ENCODE measurements at regions not wholly inside any gene's neighbourhood (a gene's known extent, or its start where the extent isn't known, plus 50 kb on each side); places are given as distances from the start of the nearest gene placed in this dataset.

- TF ChIP-seq CTCF (conservative IDR thresholded peaks at IDR 0.05; ENCODE audit: low read depth in 2 of 2) (no peak), ZNF331 (CRISPR knock-in tag; IDR thresholded peaks at IDR 0.05; ENCODE audit: low read depth) (no peak), STAT1 (IDR thresholded peaks at IDR 0.05; ENCODE audit: unreplicated experiment) (no peak), EZH2phosphoT487 (IDR thresholded peaks at IDR 0.05; ENCODE audit: unreplicated experiment) (no peak), JUNB (IDR thresholded peaks at IDR 0.05; ENCODE audit: unreplicated experiment) (no peak), POLR2AphosphoS5 (IDR thresholded peaks at IDR 0.05; ENCODE audit: low read depth) (no peak)
These were observed 350.9 kb downstream of the ANKRD30A start (continued) for GRCh38 chr10:37476285-37476684.

GRCh38 chr10:37474645-37475044 is 349.2 kb downstream of the ANKRD30A start:
- H3K79me2 ChIP-seq (replicated peaks; ENCODE audit: insufficient read depth), result no peaks in the 10 kb centered on the region
- no peak overlapping the region for H2AFZ ChIP-seq
- H3K36me3 ChIP-seq (ENCODE audit: insufficient read depth), result no peaks in the 10 kb centered on the region
- Mint-ChIP-seq H3K27ac (no peak overlapping the region), H3K27me3 (ENCODE audit: insufficient read depth, low read depth, poor library complexity) (peaks cover 6% of the 10 kb centered on the region), H3K9me3 (peaks cover 91% of the 10 kb centered on the region), H3K36me3 (ENCODE audit: low read depth) (peaks cover 38% of the 10 kb centered on the region), H3K4me1 (no peaks in the 10 kb centered on the region), H3K4me3 (no peak overlapping the region)
- no peaks in the 10 kb centered on the region for H3K27me3 ChIP-seq (ENCODE audit: insufficient read depth)
- no peak for TF ChIP-seq STAT1 (IDR thresholded peaks at IDR 0.05; ENCODE audit: unreplicated experiment)
- H3F3A ChIP-seq (replicated peaks; ENCODE audit: low read depth), result no peaks in the 10 kb centered on the region
- no peak overlapping the region for H3K4me3 ChIP-seq
- no peaks in the 10 kb centered on the region for H3K4me1 ChIP-seq (ENCODE audit: insufficient read depth)
- DNase-seq (ENCODE audit: low spot score) (no peak), ATAC-seq (no peak)
- H3K27ac ChIP-seq (ENCODE audit: low read depth), result no peak overlapping the region
- no peak overlapping the region for H3K4me2 ChIP-seq
- H4K20me1 ChIP-seq (replicated peaks; ENCODE audit: insufficient read depth), result no peaks in the 10 kb centered on the region
- no peaks in the 10 kb centered on the region for H3K9me2 ChIP-seq (ENCODE audit: insufficient read depth)

GRCh38 chr10:37473906-37474305 is 348.5 kb downstream of the ANKRD30A start:
- Histone ChIP-seq H3K9me2 (ENCODE audit: insufficient read depth) (no peaks in the 10 kb centered on the region), H4K20me1 (replicated peaks; ENCODE audit: insufficient read depth) (no peaks in the 10 kb centered on the region), H3K27me3 (ENCODE audit: insufficient read depth) (no peaks in the 10 kb centered on the region), H3K27ac (ENCODE audit: low read depth) (no peak overlapping the region), H3K36me3 (ENCODE audit: insufficient read depth) (no peaks in the 10 kb centered on the region), H2AFZ (no peak overlapping the region), H3K4me3 (no peak overlapping the region), H3K4me1 (ENCODE audit: insufficient read depth) (no peaks in the 10 kb centered on the region), H3K4me2 (no peak overlapping the region), H3K79me2 (replicated peaks; ENCODE audit: insufficient read depth) (no peaks in the 10 kb centered on the region), H3F3A (replicated peaks; ENCODE audit: low read depth) (no peaks in the 10 kb centered on the region)
- no peak for DNase-seq (ENCODE audit: low spot score)
- no peak overlapping the region for H3K4me3 Mint-ChIP-seq
- H3K27me3 Mint-ChIP-seq (ENCODE audit: insufficient read depth, low read depth, poor library complexity), result peaks cover 4% of the 10 kb centered on the region
- no peak for ATAC-seq
- H3K36me3 Mint-ChIP-seq (ENCODE audit: low read depth), result peaks cover 35% of the 10 kb centered on the region
- peaks cover 92% of the 10 kb centered on the region for H3K9me3 Mint-ChIP-seq
- no peaks in the 10 kb centered on the region for H3K4me1 Mint-ChIP-seq
- H3K27ac Mint-ChIP-seq, result no peak overlapping the region
- TF ChIP-seq ZNF462 (CRISPR knock-in tag; IDR thresholded peaks at IDR 0.05), result no peak
- TF ChIP-seq CTCF (conservative IDR thresholded peaks at IDR 0.05; ENCODE audit: low read depth in 2 of 2), result no peak
- TF ChIP-seq CREB1 (CRISPR knock-in tag; IDR thresholded peaks at IDR 0.05; ENCODE audit: low read depth), result no peak
- no peak for TF ChIP-seq JUNB (IDR thresholded peaks at IDR 0.05; ENCODE audit: unreplicated experiment)
- no peak for TF ChIP-seq EZH2phosphoT487 (IDR thresholded peaks at IDR 0.05; ENCODE audit: unreplicated experiment)
- TF ChIP-seq EZH2 (IDR thresholded peaks at IDR 0.05; ENCODE audit: low read depth, unreplicated experiment), result no peak
